ENCODE measurements at regions not wholly inside any gene's neighbourhood (a gene's known extent, or its start where the extent isn't known, plus 50 kb on each side); places are given as distances from the start of the nearest gene placed in this dataset.

DNA sequence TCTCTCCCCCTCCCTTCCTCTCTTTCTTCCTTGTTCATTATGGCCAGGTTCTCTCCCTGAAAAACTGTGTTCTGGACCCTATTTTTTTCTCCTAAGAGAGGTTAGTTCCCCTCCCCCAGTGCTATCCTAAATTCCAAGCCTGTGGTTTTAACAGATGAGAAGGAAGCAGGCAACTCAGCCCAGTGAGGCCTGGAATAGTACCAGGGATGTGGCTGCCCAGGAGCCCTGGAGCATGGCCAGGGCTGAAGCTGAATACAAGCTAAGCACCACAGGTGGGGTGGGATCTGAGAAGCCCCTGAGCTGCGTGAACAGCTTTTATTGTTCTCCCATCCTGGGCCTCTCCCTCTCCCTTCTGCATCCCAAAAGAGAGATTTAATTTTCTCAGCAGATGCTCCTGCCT lies 1581.3 kb upstream of the TMEM132C start:
- WGBS (ENCODE audit: insufficient coverage), result 67% methylated on average over 1 of the region's 1 CpG
- peaks cover 0 to 3% (median 0%) of the 10 kb centered on the region in 5 experiments for H3K9me3 ChIP-seq (ENCODE audit: control extremely low read depth in 1 of 5, control insufficient read depth in 4 of 5, insufficient read depth in 2 of 5, low read depth in 1 of 5, low read length in 4 of 5)
- H3K27me3 ChIP-seq (replicated peaks in 2 of 5; ENCODE audit: control insufficient read depth in 4 of 5, insufficient read depth in 5 of 5, low read length in 4 of 5), result no peaks in the 10 kb centered on the region
- DNase-seq, result no peak
- CTCF ChIA-PET, result no interaction called here
- H3K36me3 ChIP-seq (ENCODE audit: control insufficient read depth in 4 of 4, insufficient read depth in 4 of 4, low read length in 3 of 4), result no peaks in the 10 kb centered on the region
- no peak overlapping the region for H3K4me3 ChIP-seq (ENCODE audit: control insufficient read depth in 1 of 7, extremely low read depth in 1 of 7, insufficient read depth in 4 of 7, low read depth in 2 of 7, low read length in 6 of 7)
- H3K27ac ChIP-seq (ENCODE audit: insufficient read depth in 1 of 2, low read depth in 1 of 2, low read length in 2 of 2, poor library complexity in 1 of 2, severe bottlenecking in 2 of 2), result no peak overlapping the region
- H3K4me1 ChIP-seq (ENCODE audit: control extremely low read depth in 1 of 4, control insufficient read depth in 4 of 4, insufficient read depth in 4 of 4, low read length in 3 of 4), result no peaks in the 10 kb centered on the region
- POLR2A ChIA-PET, result no interaction called here

DNA sequence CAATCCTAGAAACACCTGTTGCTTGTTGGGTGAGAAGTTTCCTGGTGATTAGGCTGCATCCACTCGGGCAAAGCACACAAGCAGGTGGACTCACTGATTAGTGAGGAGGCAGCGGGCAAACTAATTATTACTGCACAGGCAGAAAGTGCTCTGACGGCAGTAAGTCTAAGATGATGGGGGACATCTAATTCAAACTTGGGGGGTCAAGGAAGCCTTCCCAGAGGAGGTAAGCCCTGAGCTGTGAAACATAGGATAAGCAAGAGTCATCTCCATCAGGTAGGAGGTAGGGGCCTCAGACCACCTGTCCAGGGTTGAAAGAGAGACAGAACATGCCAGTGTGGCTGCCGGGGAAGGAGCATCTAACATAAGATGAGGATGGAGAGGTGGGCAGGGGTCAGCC lies 1578.4 kb upstream of the TMEM132C start:
- WGBS (ENCODE audit: insufficient coverage), result 96% methylated on average over 4 of the region's 4 CpGs
- Histone ChIP-seq H3K27me3 (replicated peaks in 2 of 5; ENCODE audit: control insufficient read depth in 4 of 5, insufficient read depth in 5 of 5, low read length in 4 of 5) (no peaks in the 10 kb centered on the region), H3K36me3 (ENCODE audit: control insufficient read depth in 4 of 4, insufficient read depth in 4 of 4, low read length in 3 of 4) (no peaks in the 10 kb centered on the region), H3K27ac (ENCODE audit: insufficient read depth in 1 of 2, low read depth in 1 of 2, low read length in 2 of 2, poor library complexity in 1 of 2, severe bottlenecking in 2 of 2) (no peak overlapping the region), H3K4me3 (ENCODE audit: control insufficient read depth in 1 of 7, extremely low read depth in 1 of 7, insufficient read depth in 4 of 7, low read depth in 2 of 7, low read length in 6 of 7) (no peak overlapping the region), H3K9me3 (ENCODE audit: control extremely low read depth in 1 of 5, control insufficient read depth in 4 of 5, insufficient read depth in 2 of 5, low read depth in 1 of 5, low read length in 4 of 5) (peaks cover 0 to 2% (median 0%) of the 10 kb centered on the region in 5 experiments), H3K4me1 (ENCODE audit: control extremely low read depth in 1 of 4, control insufficient read depth in 4 of 4, insufficient read depth in 4 of 4, low read length in 3 of 4) (no peaks in the 10 kb centered on the region)
- DNase-seq, result no peak
- ChIA-PET CTCF (no interaction called here), POLR2A (no interaction called here)

DNA sequence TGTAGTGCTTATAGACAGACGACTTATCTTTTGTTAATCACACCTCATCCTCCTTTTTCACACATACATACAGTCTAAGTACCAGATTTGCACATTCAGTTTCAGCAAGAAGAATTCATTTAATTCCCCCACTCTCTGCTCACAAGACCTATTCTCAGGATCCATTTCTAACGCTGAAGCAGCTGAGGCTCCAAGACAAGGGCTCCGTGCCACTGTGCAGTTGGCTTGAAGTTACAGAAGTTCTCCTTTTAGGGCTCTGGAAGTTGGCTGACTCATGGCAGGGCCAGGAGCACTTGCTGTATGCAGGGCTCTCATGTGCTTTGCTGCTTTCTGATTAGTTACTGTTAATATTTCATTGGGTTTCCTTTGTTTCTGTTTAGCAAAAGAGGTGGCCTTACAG lies 1566.9 kb upstream of the TMEM132C start:
- CTCF ChIA-PET, result no interaction called here
- WGBS (ENCODE audit: insufficient coverage), result 100% methylated on average over 3 of the region's 3 CpGs

DNA sequence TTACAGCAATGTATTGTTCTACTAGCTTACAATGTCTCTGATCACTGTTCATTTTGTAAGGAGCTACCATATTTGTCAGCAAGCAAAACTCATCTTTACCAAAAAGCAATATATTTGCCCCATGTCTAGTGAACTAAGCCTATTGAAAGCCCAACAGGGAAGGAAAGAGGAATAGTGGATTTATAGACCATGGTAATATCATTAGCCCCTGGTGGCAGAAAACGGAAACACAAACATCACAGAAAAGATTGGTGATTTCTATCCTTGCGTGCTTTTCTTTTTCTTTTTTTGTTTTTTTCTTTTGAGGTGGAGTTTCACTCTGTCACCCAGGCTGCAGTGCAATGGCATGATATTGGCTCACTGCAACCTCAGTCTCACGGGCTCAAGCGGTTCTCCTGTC lies 1562.4 kb upstream of the TMEM132C start:
- H3K36me3 ChIP-seq (ENCODE audit: control insufficient read depth in 4 of 4, insufficient read depth in 4 of 4, low read length in 3 of 4), result no peaks in the 10 kb centered on the region
- peaks cover 0 to 3% (median 2%) of the 10 kb centered on the region in 5 experiments for H3K27me3 ChIP-seq (replicated peaks in 2 of 5; ENCODE audit: control insufficient read depth in 4 of 5, insufficient read depth in 5 of 5, low read length in 4 of 5)
- no peak for DNase-seq
- no peak overlapping the region for H3K4me3 ChIP-seq (ENCODE audit: control insufficient read depth in 1 of 7, extremely low read depth in 1 of 7, insufficient read depth in 4 of 7, low read depth in 2 of 7, low read length in 6 of 7)
- no peaks in the 10 kb centered on the region for H3K4me1 ChIP-seq (ENCODE audit: control extremely low read depth in 1 of 4, control insufficient read depth in 4 of 4, insufficient read depth in 4 of 4, low read length in 3 of 4)
- ChIA-PET POLR2A (no interaction called here), CTCF (no interaction called here)
- WGBS (ENCODE audit: insufficient coverage), result no CpG with 5 or more reads among the region's 4 CpGs
- no peak overlapping the region for H3K27ac ChIP-seq (ENCODE audit: insufficient read depth in 1 of 2, low read depth in 1 of 2, low read length in 2 of 2, poor library complexity in 1 of 2, severe bottlenecking in 2 of 2)
- H3K9me3 ChIP-seq (ENCODE audit: control extremely low read depth in 1 of 5, control insufficient read depth in 4 of 5, insufficient read depth in 2 of 5, low read depth in 1 of 5, low read length in 4 of 5), result no peaks in the 10 kb centered on the region

More for the DNA sequence above, 1566.9 kb upstream of the TMEM132C start:
- H3K9me3 ChIP-seq (ENCODE audit: control extremely low read depth in 1 of 5, control insufficient read depth in 4 of 5, insufficient read depth in 2 of 5, low read depth in 1 of 5, low read length in 4 of 5), result no peaks in the 10 kb centered on the region
- no peaks in the 10 kb centered on the region for H3K27me3 ChIP-seq (replicated peaks in 2 of 5; ENCODE audit: control insufficient read depth in 4 of 5, insufficient read depth in 5 of 5, low read length in 4 of 5)
- POLR2A ChIA-PET, result no interaction called here
- DNase-seq, result no peak
- no peak overlapping the region for H3K4me3 ChIP-seq (ENCODE audit: control insufficient read depth in 1 of 7, extremely low read depth in 1 of 7, insufficient read depth in 4 of 7, low read depth in 2 of 7, low read length in 6 of 7)
- H3K4me1 ChIP-seq (ENCODE audit: control extremely low read depth in 1 of 4, control insufficient read depth in 4 of 4, insufficient read depth in 4 of 4, low read length in 3 of 4), result no peaks in the 10 kb centered on the region
- no peak overlapping the region for H3K27ac ChIP-seq (ENCODE audit: insufficient read depth in 1 of 2, low read depth in 1 of 2, low read length in 2 of 2, poor library complexity in 1 of 2, severe bottlenecking in 2 of 2)
- no peaks in the 10 kb centered on the region for H3K36me3 ChIP-seq (ENCODE audit: control insufficient read depth in 4 of 4, insufficient read depth in 4 of 4, low read length in 3 of 4)

DNA sequence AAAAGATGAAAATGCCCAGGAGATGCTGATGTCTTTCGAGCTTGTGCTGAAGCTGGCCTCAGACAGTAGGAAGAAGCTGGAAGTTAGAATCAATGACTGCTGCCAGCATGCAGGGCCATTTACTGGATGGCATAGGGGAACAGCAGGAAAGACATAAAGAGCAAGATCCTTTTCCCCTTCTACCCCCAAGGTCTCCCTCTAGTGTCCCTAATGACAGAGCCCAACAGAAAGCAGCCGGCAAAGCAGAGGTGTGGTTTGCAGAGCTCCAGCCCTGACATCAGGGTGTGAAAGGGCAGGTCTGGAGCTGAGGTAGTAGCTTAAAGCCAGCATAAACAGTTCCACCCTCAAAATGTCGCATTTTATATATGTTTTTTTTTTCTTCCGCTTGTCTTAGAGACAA lies 1560.7 kb upstream of the TMEM132C start:
- Histone ChIP-seq H3K27ac (ENCODE audit: insufficient read depth in 1 of 2, low read depth in 1 of 2, low read length in 2 of 2, poor library complexity in 1 of 2, severe bottlenecking in 2 of 2) (no peak overlapping the region), H3K36me3 (ENCODE audit: control insufficient read depth in 4 of 4, insufficient read depth in 4 of 4, low read length in 3 of 4) (no peaks in the 10 kb centered on the region), H3K27me3 (replicated peaks in 2 of 5; ENCODE audit: control insufficient read depth in 4 of 5, insufficient read depth in 5 of 5, low read length in 4 of 5) (peaks cover 0 to 4% (median 3%) of the 10 kb centered on the region in 5 experiments), H3K4me1 (ENCODE audit: control extremely low read depth in 1 of 4, control insufficient read depth in 4 of 4, insufficient read depth in 4 of 4, low read length in 3 of 4) (no peaks in the 10 kb centered on the region), H3K9me3 (ENCODE audit: control extremely low read depth in 1 of 5, control insufficient read depth in 4 of 5, insufficient read depth in 2 of 5, low read depth in 1 of 5, low read length in 4 of 5) (no peaks in the 10 kb centered on the region), H3K4me3 (ENCODE audit: control insufficient read depth in 1 of 7, extremely low read depth in 1 of 7, insufficient read depth in 4 of 7, low read depth in 2 of 7, low read length in 6 of 7) (no peak overlapping the region)
- ChIA-PET CTCF (no interaction called here), POLR2A (no interaction called here)
- no peak for DNase-seq
- 88% methylated on average over 1 of the region's 4 CpGs for WGBS (ENCODE audit: insufficient coverage)

DNA sequence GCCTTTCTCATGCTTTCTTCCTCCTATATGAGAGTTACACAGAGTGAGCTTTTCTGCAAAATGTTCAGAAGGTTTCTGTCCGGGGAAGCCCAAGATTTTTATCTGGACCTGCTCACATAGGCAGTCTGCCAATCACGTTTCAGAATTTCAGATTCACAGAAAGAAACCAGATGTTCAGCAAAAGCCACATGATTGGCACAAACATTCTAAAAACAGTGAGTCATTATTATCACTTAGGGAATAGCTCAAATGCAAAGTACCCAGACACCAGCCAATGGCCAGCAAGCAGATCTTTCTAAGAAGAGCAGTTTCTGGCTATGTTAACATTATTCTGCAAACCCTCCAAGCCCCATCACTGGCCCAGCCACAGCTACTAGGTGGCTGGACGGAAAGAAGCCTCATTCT lies 1558.5 kb upstream of the TMEM132C start:
- Histone ChIP-seq H3K27ac (ENCODE audit: insufficient read depth in 1 of 2, low read depth in 1 of 2, low read length in 2 of 2, poor library complexity in 1 of 2, severe bottlenecking in 2 of 2) (no peak overlapping the region), H3K36me3 (ENCODE audit: control insufficient read depth in 4 of 4, insufficient read depth in 4 of 4, low read length in 3 of 4) (no peaks in the 10 kb centered on the region), H3K4me1 (ENCODE audit: control extremely low read depth in 1 of 4, control insufficient read depth in 4 of 4, insufficient read depth in 4 of 4, low read length in 3 of 4) (no peaks in the 10 kb centered on the region), H3K27me3 (replicated peaks in 2 of 5; ENCODE audit: control insufficient read depth in 4 of 5, insufficient read depth in 5 of 5, low read length in 4 of 5) (peaks cover 0 to 4% (median 3%) of the 10 kb centered on the region in 5 experiments), H3K9me3 (ENCODE audit: control extremely low read depth in 1 of 5, control insufficient read depth in 4 of 5, insufficient read depth in 2 of 5, low read depth in 1 of 5, low read length in 4 of 5) (no peaks in the 10 kb centered on the region), H3K4me3 (ENCODE audit: control insufficient read depth in 1 of 7, extremely low read depth in 1 of 7, insufficient read depth in 4 of 7, low read depth in 2 of 7, low read length in 6 of 7) (no peak overlapping the region)
- ChIA-PET POLR2A (no interaction called here), CTCF (no interaction called here)
- WGBS (ENCODE audit: insufficient coverage), result 61% methylated on average over 3 of the region's 3 CpGs
- no peak for DNase-seq

DNA sequence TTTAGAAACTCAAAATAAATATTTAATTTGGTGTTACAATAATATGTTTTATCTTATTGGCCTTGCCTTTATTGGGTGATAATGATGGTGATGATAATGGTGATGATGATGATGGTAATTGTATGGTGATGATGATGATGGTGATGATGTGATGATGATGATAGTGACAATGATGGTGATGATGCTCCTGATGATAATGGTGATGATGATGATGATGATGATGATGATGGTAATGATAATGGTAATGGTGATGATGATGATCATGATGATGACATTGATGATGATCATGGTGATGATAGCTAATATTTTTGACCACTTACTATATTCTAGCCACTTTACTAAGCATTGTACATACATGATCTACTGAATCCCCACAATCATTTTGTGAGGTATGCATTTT lies 1548.6 kb upstream of the TMEM132C start:
- DNase-seq, result no peak
- no peaks in the 10 kb centered on the region for H3K27me3 ChIP-seq (replicated peaks in 2 of 5; ENCODE audit: control insufficient read depth in 4 of 5, insufficient read depth in 5 of 5, low read length in 4 of 5)
- ChIA-PET CTCF (no interaction called here), POLR2A (no interaction called here)
- H3K36me3 ChIP-seq (ENCODE audit: control insufficient read depth in 4 of 4, insufficient read depth in 4 of 4, low read length in 3 of 4), result no peaks in the 10 kb centered on the region
- H3K4me3 ChIP-seq (ENCODE audit: control insufficient read depth in 1 of 7, extremely low read depth in 1 of 7, insufficient read depth in 4 of 7, low read depth in 2 of 7, low read length in 6 of 7), result no peak overlapping the region
- H3K4me1 ChIP-seq (ENCODE audit: control extremely low read depth in 1 of 4, control insufficient read depth in 4 of 4, insufficient read depth in 4 of 4, low read length in 3 of 4), result no peaks in the 10 kb centered on the region
- H3K27ac ChIP-seq (ENCODE audit: insufficient read depth in 1 of 2, low read depth in 1 of 2, low read length in 2 of 2, poor library complexity in 1 of 2, severe bottlenecking in 2 of 2), result no peak overlapping the region
- H3K9me3 ChIP-seq (ENCODE audit: control extremely low read depth in 1 of 5, control insufficient read depth in 4 of 5, insufficient read depth in 2 of 5, low read depth in 1 of 5, low read length in 4 of 5), result peaks cover 0 to 7% (median 0%) of the 10 kb centered on the region in 5 experiments

All from common myeloid progenitor, CD34-positive (primary cell).